ENCODE measurements at regions not wholly inside any gene's neighbourhood (a gene's known extent, or its start where the extent isn't known, plus 50 kb on each side); places are given as distances from the start of the nearest gene placed in this dataset.

DNA sequence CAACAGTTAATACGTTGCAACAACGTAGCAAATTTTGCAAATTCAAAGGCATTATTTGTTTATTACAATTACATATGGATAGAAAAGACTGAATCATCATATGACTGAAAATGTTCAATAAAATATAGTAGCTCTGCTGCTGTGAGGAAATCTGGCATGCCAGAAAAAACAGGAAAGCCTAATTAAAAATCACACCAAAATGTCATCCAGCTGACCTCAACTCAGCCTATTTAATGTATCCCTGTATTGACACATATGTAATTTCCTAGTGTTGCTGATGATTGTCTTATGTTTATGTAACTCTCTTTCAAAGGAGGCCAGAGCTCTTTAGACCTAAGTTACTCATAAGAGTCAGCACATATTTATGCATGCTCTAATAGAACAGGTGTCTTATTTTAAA is 495.0 kb downstream of the PCDH17 start (continued):
- TF ChIP-seq, protein P1, sequence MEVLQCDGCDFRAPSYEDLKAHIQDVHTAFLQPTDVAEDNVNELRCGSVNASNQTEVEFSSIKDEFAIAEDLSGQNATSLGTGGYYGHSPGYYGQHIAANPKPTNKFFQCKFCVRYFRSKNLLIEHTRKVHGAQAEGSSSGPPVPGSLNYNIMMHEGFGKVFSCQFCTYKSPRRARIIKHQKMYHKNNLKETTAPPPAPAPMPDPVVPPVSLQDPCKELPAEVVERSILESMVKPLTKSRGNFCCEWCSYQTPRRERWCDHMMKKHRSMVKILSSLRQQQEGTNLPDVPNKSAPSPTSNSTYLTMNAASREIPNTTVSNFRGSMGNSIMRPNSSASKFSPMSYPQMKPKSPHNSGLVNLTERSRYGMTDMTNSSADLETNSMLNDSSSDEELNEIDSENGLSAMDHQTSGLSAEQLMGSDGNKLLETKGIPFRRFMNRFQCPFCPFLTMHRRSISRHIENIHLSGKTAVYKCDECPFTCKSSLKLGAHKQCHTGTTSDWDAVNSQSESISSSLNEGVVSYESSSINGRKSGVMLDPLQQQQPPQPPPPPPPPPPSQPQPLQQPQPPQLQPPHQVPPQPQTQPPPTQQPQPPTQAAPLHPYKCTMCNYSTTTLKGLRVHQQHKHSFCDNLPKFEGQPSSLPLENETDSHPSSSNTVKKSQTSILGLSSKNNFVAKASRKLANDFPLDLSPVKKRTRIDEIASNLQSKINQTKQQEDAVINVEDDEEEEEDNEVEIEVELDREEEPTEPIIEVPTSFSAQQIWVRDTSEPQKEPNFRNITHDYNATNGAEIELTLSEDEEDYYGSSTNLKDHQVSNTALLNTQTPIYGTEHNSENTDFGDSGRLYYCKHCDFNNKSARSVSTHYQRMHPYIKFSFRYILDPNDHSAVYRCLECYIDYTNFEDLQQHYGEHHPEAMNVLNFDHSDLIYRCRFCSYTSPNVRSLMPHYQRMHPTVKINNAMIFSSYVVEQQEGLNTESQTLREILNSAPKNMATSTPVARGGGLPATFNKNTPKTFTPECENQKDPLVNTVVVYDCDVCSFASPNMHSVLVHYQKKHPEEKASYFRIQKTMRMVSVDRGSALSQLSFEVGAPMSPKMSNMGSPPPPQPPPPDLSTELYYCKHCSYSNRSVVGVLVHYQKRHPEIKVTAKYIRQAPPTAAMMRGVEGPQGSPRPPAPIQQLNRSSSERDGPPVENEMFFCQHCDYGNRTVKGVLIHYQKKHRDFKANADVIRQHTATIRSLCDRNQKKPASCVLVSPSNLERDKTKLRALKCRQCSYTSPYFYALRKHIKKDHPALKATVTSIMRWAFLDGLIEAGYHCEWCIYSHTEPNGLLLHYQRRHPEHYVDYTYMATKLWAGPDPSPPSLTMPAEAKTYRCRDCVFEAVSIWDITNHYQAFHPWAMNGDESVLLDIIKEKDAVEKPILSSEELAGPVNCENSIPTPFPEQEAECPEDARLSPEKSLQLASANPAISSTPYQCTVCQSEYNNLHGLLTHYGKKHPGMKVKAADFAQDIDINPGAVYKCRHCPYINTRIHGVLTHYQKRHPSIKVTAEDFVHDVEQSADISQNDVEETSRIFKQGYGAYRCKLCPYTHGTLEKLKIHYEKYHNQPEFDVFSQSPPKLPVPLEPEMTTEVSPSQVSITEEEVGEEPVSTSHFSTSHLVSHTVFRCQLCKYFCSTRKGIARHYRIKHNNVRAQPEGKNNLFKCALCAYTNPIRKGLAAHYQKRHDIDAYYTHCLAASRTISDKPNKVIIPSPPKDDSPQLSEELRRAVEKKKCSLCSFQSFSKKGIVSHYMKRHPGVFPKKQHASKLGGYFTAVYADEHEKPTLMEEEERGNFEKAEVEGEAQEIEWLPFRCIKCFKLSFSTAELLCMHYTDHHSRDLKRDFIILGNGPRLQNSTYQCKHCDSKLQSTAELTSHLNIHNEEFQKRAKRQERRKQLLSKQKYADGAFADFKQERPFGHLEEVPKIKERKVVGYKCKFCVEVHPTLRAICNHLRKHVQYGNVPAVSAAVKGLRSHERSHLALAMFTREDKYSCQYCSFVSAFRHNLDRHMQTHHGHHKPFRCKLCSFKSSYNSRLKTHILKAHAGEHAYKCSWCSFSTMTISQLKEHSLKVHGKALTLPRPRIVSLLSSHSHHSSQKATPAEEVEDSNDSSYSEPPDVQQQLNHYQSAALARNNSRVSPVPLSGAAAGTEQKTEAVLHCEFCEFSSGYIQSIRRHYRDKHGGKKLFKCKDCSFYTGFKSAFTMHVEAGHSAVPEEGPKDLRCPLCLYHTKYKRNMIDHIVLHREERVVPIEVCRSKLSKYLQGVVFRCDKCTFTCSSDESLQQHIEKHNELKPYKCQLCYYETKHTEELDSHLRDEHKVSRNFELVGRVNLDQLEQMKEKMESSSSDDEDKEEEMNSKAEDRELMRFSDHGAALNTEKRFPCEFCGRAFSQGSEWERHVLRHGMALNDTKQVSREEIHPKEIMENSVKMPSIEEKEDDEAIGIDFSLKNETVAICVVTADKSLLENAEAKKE (CRISPR knock-in tag; IDR thresholded peaks at IDR 0.05): no peak
- TF ChIP-seq EZH2phosphoT487 (IDR thresholded peaks at IDR 0.05; ENCODE audit: unreplicated experiment): no peak
- TF ChIP-seq STAT1 (IDR thresholded peaks at IDR 0.05; ENCODE audit: unreplicated experiment): no peak
- TF ChIP-seq, protein P2, sequence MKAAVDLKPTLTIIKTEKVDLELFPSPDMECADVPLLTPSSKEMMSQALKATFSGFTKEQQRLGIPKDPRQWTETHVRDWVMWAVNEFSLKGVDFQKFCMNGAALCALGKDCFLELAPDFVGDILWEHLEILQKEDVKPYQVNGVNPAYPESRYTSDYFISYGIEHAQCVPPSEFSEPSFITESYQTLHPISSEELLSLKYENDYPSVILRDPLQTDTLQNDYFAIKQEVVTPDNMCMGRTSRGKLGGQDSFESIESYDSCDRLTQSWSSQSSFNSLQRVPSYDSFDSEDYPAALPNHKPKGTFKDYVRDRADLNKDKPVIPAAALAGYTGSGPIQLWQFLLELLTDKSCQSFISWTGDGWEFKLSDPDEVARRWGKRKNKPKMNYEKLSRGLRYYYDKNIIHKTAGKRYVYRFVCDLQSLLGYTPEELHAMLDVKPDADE (IDR thresholded peaks at IDR 0.05): no peak
- no peak for TF ChIP-seq EZH2 (IDR thresholded peaks at IDR 0.05; ENCODE audit: low read depth, unreplicated experiment)
- no peak for TF ChIP-seq CREB1 (CRISPR knock-in tag; IDR thresholded peaks at IDR 0.05; ENCODE audit: low read depth)

DNA sequence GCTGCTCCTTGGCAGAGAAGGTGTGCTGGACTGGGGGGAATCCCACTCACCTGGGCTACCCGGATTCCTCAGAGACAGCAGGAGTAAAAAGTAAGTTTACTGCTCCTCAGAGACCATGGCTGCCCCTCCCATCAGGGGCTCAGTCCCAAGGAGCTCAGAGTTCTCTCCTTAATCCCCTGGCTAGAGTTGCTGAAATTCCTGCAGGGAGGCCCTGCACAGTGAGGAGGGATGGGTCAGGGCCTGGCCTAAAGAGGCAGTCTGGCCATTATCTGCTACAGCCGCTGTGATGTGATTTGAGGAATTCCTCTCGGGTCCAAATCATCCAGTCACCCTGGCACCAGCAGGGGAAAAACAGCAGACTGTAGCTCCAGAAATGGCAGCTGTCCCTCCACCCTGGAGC is 502.5 kb downstream of the PCDH17 start:
- Mint-ChIP-seq H3K36me3 (ENCODE audit: low read depth) (peaks cover 4% of the 10 kb centered on the region; the same call in 1 of the 3 replicates), H3K4me1 (no peaks in the 10 kb centered on the region)
- DNase-seq (ENCODE audit: low spot score): no peak

More for the DNA sequence above, 502.5 kb downstream of the PCDH17 start:
- ATAC-seq: no peak
- H3K4me2 ChIP-seq: no peak overlapping the region
- H3K36me3 ChIP-seq (ENCODE audit: insufficient read depth): no peaks in the 10 kb centered on the region
- no peak overlapping the region for H3K27ac ChIP-seq (ENCODE audit: low read depth)
- Mint-ChIP-seq H3K4me3 (no peak overlapping the region), H3K27me3 (ENCODE audit: insufficient read depth, low read depth, poor library complexity) (no peaks in the 10 kb centered on the region), H3K27ac (no peak overlapping the region), H3K9me3 (peaks cover 29% of the 10 kb centered on the region)
- H3K9me2 ChIP-seq (ENCODE audit: insufficient read depth): 0 out of 2 replicates have a peak, but pooled peaks cover 8% of the 10 kb centered on the region
- no peaks in the 10 kb centered on the region for H4K20me1 ChIP-seq (replicated peaks; ENCODE audit: insufficient read depth)
- no peak for TF ChIP-seq EZH2 (IDR thresholded peaks at IDR 0.05; ENCODE audit: low read depth, unreplicated experiment)
- no peak for TF ChIP-seq EZH2phosphoT487 (IDR thresholded peaks at IDR 0.05; ENCODE audit: unreplicated experiment)
- no peak for TF ChIP-seq CREB1 (CRISPR knock-in tag; IDR thresholded peaks at IDR 0.05; ENCODE audit: low read depth)
- TF ChIP-seq, protein P2 (IDR thresholded peaks at IDR 0.05): no peak
- TF ChIP-seq ZNF331 (CRISPR knock-in tag; IDR thresholded peaks at IDR 0.05; ENCODE audit: low read depth): no peak
- TF ChIP-seq POLR2AphosphoS5 (IDR thresholded peaks at IDR 0.05; ENCODE audit: low read depth): no peak
- no peaks in the 10 kb centered on the region for H3F3A ChIP-seq (replicated peaks; ENCODE audit: low read depth)
- no peaks in the 10 kb centered on the region for H3K27me3 ChIP-seq (ENCODE audit: insufficient read depth)
- H3K4me1 ChIP-seq (ENCODE audit: insufficient read depth): no peaks in the 10 kb centered on the region
- H2AFZ ChIP-seq: no peak overlapping the region
- H3K79me2 ChIP-seq (replicated peaks; ENCODE audit: insufficient read depth): no peaks in the 10 kb centered on the region
- H3K4me3 ChIP-seq: no peak overlapping the region

Measured in GM23338 (cell line).